MM.1S (cell line): ENCODE measurements at regions not wholly inside any gene's neighbourhood (a gene's known extent, or its start where the extent isn't known, plus 50 kb on each side); places are given as distances from the start of the nearest gene placed in this dataset.

Source experiments
- DNase-seq: peaks from one replicate; pipeline ENCODE4 v3.0.0-alpha.2; 2015
- H2AFZ ChIP-seq: fragments of 300-600 bp; sonication (generic); 2 replicates; pipeline ENCODE4 v1.6.0; 2016; ENCODE audit warnings: antibody characterized with exemption, low read length
- H3F3A ChIP-seq: fragments of 300-600 bp; sonication (generic); 2 replicates; pipeline ENCODE4 v1.6.1; 2016; ENCODE audit warnings: mild to moderate bottlenecking, antibody characterized with exemption, low read length, moderate library complexity, mixed read lengths; ENCODE audit not compliant: insufficient read depth
- H3K27ac ChIP-seq: fragments of 300-600 bp; sonication (generic); 2 replicates; pipeline ENCODE4 v1.5.1; 2016; ENCODE audit warnings: mild to moderate bottlenecking, low read length
- H3K27me3 ChIP-seq: fragments of 300-600 bp; sonication (generic); replicated peaks from 2 replicates; pipeline ENCODE4 v1.6.0; 2016; ENCODE audit warnings: low read length; ENCODE audit not compliant: insufficient read depth
- H3K36me3 ChIP-seq: fragments of 300-600 bp; sonication (generic); replicated peaks from 2 replicates; pipeline ENCODE4 v1.6.1; 2016; ENCODE audit warnings: mild to moderate bottlenecking, low read length, mixed read lengths; ENCODE audit not compliant: insufficient read depth
- H3K4me1 ChIP-seq: fragments of 300-600 bp; sonication (generic); 2 replicates; pipeline ENCODE4 v1.6.1; 2016; ENCODE audit warnings: low read length, mixed read lengths
- H3K4me2 ChIP-seq: fragments of 300-600 bp; sonication (generic); 2 replicates; pipeline ENCODE4 v1.6.0; 2016; ENCODE audit warnings: low read depth, low read length
- H3K4me3 ChIP-seq: fragments of 300-600 bp; sonication (generic); 2 replicates; pipeline ENCODE4 v1.5.1; 2016; ENCODE audit warnings: low read length, mixed read lengths
- H3K79me2 ChIP-seq: fragments of 300-600 bp; sonication (generic); 2 replicates; pipeline ENCODE4 v1.6.1; 2016; ENCODE audit warnings: mixed run types, low read length, mixed read lengths
- H3K9ac ChIP-seq: fragments of 300-600 bp; sonication (generic); 2 replicates; pipeline ENCODE4 v1.6.1; 2016; ENCODE audit warnings: low read length, mixed read lengths
- H3K9me2 ChIP-seq: fragments of 300-600 bp; sonication (generic); replicated peaks from 2 replicates; pipeline ENCODE4 v1.6.1; 2016; ENCODE audit warnings: mild to moderate bottlenecking, low read length, mixed read lengths; ENCODE audit not compliant: insufficient read depth
- H3K9me3 ChIP-seq: fragments of 300-600 bp; sonication (generic); replicated peaks from 2 replicates; pipeline ENCODE4 v1.6.1; 2016; ENCODE audit warnings: mild to moderate bottlenecking, low read length, mixed read lengths; ENCODE audit not compliant: insufficient read depth
- H4K20me1 ChIP-seq: fragments of 300-600 bp; sonication (generic); 2 replicates; pipeline ENCODE4 v1.6.1; 2016; ENCODE audit warnings: mild to moderate bottlenecking, low read length, moderate library complexity, mixed read lengths; ENCODE audit not compliant: insufficient read depth
- EZH2 ChIP-seq: fragments of 300-600 bp; sonication (generic); optimal IDR thresholded peaks from 2 replicates; pipeline ENCODE3; 2017; ENCODE audit warnings: low read depth, mild to moderate bottlenecking, antibody characterized with exemption, low read length, mixed read lengths
- EZH2phosphoT487 ChIP-seq: fragments of 300-600 bp; sonication (generic); IDR thresholded peaks from 2 replicates; pipeline ENCODE4 v1.6.1; 2018; ENCODE audit warnings: antibody characterized with exemption, low read length
- TF ChIP-seq, protein P1 (sequence below): fragments of 300-600 bp; sonication (generic); IDR thresholded peaks from 2 replicates; pipeline ENCODE4 v1.5.1; 2016; ENCODE audit warnings: antibody characterized with exemption, low read length, mixed read lengths

DNA sequence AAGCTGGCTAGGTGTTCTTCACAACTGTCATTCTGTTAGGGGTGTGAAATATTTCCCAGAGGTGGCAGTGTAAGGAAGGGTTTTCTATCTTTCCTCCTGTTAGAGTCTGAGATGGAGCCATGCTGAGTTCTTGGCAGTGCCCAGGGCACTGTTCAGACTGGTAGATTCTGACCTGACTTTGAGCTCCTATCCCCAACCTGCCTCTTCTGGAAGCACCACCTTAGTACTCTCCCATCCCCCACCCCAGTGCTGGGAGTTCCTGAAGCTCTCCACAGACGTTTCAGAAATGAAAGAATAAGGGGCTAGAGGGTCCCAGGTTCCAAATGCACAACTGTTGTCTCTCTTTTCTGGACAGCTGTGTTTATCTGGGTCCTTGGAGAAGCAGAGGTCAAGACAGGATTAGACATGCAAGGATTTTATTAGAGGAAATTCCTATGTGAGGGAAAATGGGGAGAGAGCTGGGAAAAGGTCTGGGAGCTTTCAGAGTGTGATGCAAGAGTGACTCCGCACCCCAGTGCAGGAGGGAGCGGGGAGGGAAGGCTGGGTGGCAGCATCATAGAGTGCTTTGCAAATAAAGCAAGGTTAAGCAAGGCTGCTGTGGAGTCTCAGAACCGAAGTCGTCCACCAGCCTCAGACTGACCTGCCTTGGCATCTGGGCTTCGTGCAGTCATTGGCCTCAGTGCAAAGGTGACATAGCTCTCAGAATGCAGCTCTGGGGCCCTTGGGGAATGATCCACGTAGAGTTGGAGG is 75.5 kb downstream of the SLC4A3 start:
- TF ChIP-seq EZH2phosphoT487, result no peak
- TF ChIP-seq EZH2, result no peak
- TF ChIP-seq, protein P1, sequence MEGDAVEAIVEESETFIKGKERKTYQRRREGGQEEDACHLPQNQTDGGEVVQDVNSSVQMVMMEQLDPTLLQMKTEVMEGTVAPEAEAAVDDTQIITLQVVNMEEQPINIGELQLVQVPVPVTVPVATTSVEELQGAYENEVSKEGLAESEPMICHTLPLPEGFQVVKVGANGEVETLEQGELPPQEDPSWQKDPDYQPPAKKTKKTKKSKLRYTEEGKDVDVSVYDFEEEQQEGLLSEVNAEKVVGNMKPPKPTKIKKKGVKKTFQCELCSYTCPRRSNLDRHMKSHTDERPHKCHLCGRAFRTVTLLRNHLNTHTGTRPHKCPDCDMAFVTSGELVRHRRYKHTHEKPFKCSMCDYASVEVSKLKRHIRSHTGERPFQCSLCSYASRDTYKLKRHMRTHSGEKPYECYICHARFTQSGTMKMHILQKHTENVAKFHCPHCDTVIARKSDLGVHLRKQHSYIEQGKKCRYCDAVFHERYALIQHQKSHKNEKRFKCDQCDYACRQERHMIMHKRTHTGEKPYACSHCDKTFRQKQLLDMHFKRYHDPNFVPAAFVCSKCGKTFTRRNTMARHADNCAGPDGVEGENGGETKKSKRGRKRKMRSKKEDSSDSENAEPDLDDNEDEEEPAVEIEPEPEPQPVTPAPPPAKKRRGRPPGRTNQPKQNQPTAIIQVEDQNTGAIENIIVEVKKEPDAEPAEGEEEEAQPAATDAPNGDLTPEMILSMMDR, result no peak

DNA sequence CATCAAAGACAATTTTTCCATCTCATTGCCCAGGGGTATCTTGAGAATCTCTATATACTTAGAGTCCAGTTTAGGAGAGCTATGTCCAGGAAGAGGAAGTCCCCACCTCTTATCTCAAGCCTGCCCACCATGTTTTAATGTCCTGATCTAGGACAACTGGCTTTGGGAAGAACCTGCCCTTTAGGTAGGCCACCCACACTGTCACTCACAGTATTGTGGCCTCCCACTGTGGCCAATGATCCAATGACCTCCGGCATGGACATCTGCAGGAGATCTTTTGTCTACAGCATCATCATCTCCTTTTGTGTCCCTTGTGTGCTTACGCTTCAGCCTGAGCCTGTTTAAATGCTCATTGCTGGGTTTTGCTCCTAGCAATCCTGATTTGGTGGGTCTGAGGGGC is 77.4 kb downstream of the SLC4A3 start:
- H3K4me1 ChIP-seq, result no peaks in the 10 kb centered on the region
- no peaks in the 10 kb centered on the region for H3K9me3 ChIP-seq
- H3K27me3 ChIP-seq, result no peaks in the 10 kb centered on the region
- H2AFZ ChIP-seq, result no peak overlapping the region
- TF ChIP-seq EZH2phosphoT487 (no peak), EZH2 (no peak)
- TF ChIP-seq, protein P1, result no peak
- DNase-seq, result no peak
- no peaks in the 10 kb centered on the region for H3K9me2 ChIP-seq
- no peaks in the 10 kb centered on the region for H4K20me1 ChIP-seq
- no peak overlapping the region for H3K4me2 ChIP-seq
- no peak overlapping the region for H3K4me3 ChIP-seq
- no peaks in the 10 kb centered on the region for H3K36me3 ChIP-seq
- H3K27ac ChIP-seq, result no peak overlapping the region
- no peaks in the 10 kb centered on the region for H3F3A ChIP-seq
- H3K79me2 ChIP-seq, result no peaks in the 10 kb centered on the region
- no peak overlapping the region for H3K9ac ChIP-seq

More for the DNA sequence above, 75.5 kb downstream of the SLC4A3 start:
- no peaks in the 10 kb centered on the region for H3K4me1 ChIP-seq
- no peak overlapping the region for H2AFZ ChIP-seq
- no peak overlapping the region for H3K9ac ChIP-seq
- H4K20me1 ChIP-seq, result no peaks in the 10 kb centered on the region
- no peaks in the 10 kb centered on the region for H3K27me3 ChIP-seq
- no peak overlapping the region for H3K27ac ChIP-seq
- no peaks in the 10 kb centered on the region for H3K9me2 ChIP-seq
- no peak overlapping the region for H3K4me3 ChIP-seq
- no peaks in the 10 kb centered on the region for H3K9me3 ChIP-seq
- no peaks in the 10 kb centered on the region for H3F3A ChIP-seq
- no peaks in the 10 kb centered on the region for H3K36me3 ChIP-seq
- H3K4me2 ChIP-seq, result no peak overlapping the region
- H3K79me2 ChIP-seq, result no peaks in the 10 kb centered on the region
- no peak for DNase-seq

DNA sequence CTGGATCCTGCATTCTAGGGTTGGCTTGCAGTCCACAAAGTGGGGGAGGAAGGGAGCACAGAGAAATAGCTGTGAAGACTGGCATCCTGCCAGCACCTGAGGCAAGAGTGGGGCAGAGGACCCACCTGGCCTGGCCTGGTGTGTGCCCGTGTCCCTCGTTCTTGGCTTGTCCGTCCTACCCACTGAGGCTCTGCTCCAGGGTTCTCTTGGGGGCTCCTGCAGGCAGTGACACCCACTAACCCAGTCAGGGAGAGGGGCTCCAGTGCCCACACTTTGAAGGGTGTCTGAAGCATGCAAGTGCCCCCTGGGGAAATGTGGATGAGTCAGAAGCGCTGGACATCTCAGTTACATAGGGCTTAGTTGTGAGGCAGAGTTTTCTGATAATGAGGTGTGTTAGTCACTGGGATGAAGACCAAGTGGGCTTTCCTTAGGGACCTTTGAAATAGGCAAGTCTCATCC is 79.4 kb downstream of the SLC4A3 start:
- Histone ChIP-seq H3K4me3 (no peak overlapping the region), H3K9ac (no peak overlapping the region), H3K4me2 (no peak overlapping the region), H4K20me1 (no peaks in the 10 kb centered on the region), H3K79me2 (no peaks in the 10 kb centered on the region), H3K27ac (no peak overlapping the region), H3K9me2 (no peaks in the 10 kb centered on the region), H3K36me3 (no peaks in the 10 kb centered on the region), H2AFZ (no peak overlapping the region), H3K9me3 (no peaks in the 10 kb centered on the region), H3F3A (no peaks in the 10 kb centered on the region), H3K4me1 (no peaks in the 10 kb centered on the region), H3K27me3 (no peaks in the 10 kb centered on the region)
- TF ChIP-seq, protein P1, result no peak
- TF ChIP-seq EZH2phosphoT487, result no peak
- no peak for DNase-seq
